Liver (tissue), 3 donors: ENCODE measurements at regions not wholly inside any gene's neighbourhood (a gene's known extent, or its start where the extent isn't known, plus 50 kb on each side); places are given as distances from the start of the nearest gene placed in this dataset.

ENCODE experiments used
- CTCF ChIP-seq: fragments of 150-350 bp; IDR thresholded peaks from 2 replicates; pipeline ENCODE4 v1.5.1; 2017; ENCODE audit warnings: improper control_type of control experiment, low read depth, low read length; ENCODE audit not compliant: missing input control
- EGR1 ChIP-seq, 2 donors: IDR thresholded peaks; 2 replicates each; pipeline ENCODE4 v1.6.1; 2016 to 2018; ENCODE audit warnings: antibody characterized with exemption in 2 of 2, low read depth in 2 of 2
- MAX ChIP-seq: IDR thresholded peaks from 2 replicates; pipeline ENCODE4 v1.6.1; 2016; ENCODE audit warnings: antibody characterized with exemption
- RAD21 ChIP-seq, 2 donors: IDR thresholded peaks; 2 replicates each; pipeline ENCODE4 v1.6.1; 2016; ENCODE audit warnings: antibody characterized with exemption in 2 of 2, mild to moderate bottlenecking in 2 of 2
- REST ChIP-seq: IDR thresholded peaks from 2 replicates; pipeline ENCODE4 v1.6.1; 2016; ENCODE audit warnings: antibody characterized with exemption, mild to moderate bottlenecking
- YY1 ChIP-seq: IDR thresholded peaks from 2 replicates; pipeline ENCODE4 v1.6.1; 2016; ENCODE audit warnings: antibody characterized with exemption, mild to moderate bottlenecking
- ZBTB33 ChIP-seq: IDR thresholded peaks from 2 replicates; pipeline ENCODE4 v1.6.1; 2016; ENCODE audit warnings: antibody characterized with exemption
- donor health status: healthy.
- donor health status: healthy.

DNA sequence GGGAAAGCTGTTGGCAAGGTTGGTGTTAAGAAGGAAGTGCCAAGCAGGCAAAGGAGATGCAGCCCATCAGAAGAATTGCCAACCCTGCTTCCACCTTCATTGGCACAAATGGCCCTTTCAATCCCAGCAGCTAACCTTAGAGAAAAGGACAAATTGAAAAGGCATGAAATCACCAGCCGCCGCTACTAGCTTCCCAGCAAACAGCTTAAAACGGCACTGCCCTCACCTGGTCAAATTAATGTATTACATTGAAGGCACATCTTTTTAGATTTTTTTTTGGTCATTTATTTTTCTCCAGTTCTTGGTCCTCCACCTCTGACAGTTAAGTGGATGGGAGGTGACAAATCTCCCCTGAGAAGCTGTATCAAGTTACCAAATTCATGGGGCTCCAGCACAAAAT lies 51.0 kb upstream of the NHSL2 start:
- TF ChIP-seq CTCF, result peak; percentile 47
- TF ChIP-seq RAD21 (IDR thresholded peaks at IDR 0.05), result peak; percentile 69 to 80
- TF ChIP-seq ZBTB33, result no peak
- no peak for TF ChIP-seq MAX
- TF ChIP-seq REST, result no peak
- no peak for TF ChIP-seq EGR1 (IDR thresholded peaks at IDR 0.05; ENCODE audit: low read depth in 2 of 2)
- TF ChIP-seq YY1, result no peak
